ENCODE measurements at regions not wholly inside any gene's neighbourhood (a gene's known extent, or its start where the extent isn't known, plus 50 kb on each side); places are given as distances from the start of the nearest gene placed in this dataset.

DNA sequence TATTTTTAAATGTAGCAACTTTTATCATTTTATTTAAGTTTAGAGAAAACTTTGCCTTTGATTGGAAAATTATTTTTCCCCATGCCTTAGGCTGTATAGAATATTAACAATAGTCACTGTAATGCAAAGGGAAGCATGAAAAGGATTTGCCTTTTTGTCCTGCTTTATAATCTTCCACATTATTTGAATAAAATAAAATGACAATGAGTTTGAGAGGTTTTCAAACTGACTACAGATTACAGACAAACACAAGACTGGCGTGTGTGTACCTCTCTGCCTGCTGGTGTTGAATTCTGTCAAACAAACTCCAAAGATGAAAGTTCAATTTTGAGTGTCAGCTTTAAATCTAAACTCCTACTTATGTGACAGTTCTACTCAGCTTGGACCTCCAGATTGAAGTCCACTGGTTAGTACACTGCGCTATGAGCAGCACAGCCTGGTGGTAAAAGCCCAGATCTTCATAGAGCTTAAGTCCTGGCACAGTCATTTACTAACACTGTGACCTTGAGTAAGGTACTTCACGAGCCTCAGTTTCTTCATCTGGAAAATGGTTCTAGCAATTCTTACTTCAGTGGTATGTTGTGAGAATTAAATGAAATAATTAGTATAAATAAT, 98.3 kb upstream of the CPNE8 start:
- no peak overlapping the region for H3K27ac Mint-ChIP-seq
- H3K79me2 ChIP-seq (ENCODE audit: low read depth): no peaks in the 10 kb centered on the region
- no peak overlapping the region for H3K9ac ChIP-seq
- H3K4me3 ChIP-seq: no peak overlapping the region
- no peaks in the 10 kb centered on the region for H3K27me3 ChIP-seq
- H3K9me3 Mint-ChIP-seq: no peaks in the 10 kb centered on the region
- H3F3A ChIP-seq (ENCODE audit: low read depth): no peaks in the 10 kb centered on the region
- no peak overlapping the region for H3K4me2 ChIP-seq
- no peaks in the 10 kb centered on the region for H3K27me3 Mint-ChIP-seq (ENCODE audit: insufficient read depth, low read depth)
- H3K36me3 Mint-ChIP-seq: peaks cover 2% of the 10 kb centered on the region
- H4K20me1 ChIP-seq (ENCODE audit: low read depth): no peaks in the 10 kb centered on the region
- H3K4me1 Mint-ChIP-seq: peaks cover 16% of the 10 kb centered on the region
- H3K4me1 ChIP-seq: peaks cover 18% of the 10 kb centered on the region
- TF ChIP-seq EZH2 (IDR thresholded peaks at IDR 0.05): no peak
- TF ChIP-seq, protein P1, sequence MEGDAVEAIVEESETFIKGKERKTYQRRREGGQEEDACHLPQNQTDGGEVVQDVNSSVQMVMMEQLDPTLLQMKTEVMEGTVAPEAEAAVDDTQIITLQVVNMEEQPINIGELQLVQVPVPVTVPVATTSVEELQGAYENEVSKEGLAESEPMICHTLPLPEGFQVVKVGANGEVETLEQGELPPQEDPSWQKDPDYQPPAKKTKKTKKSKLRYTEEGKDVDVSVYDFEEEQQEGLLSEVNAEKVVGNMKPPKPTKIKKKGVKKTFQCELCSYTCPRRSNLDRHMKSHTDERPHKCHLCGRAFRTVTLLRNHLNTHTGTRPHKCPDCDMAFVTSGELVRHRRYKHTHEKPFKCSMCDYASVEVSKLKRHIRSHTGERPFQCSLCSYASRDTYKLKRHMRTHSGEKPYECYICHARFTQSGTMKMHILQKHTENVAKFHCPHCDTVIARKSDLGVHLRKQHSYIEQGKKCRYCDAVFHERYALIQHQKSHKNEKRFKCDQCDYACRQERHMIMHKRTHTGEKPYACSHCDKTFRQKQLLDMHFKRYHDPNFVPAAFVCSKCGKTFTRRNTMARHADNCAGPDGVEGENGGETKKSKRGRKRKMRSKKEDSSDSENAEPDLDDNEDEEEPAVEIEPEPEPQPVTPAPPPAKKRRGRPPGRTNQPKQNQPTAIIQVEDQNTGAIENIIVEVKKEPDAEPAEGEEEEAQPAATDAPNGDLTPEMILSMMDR (IDR thresholded peaks at IDR 0.05): no peak
- no peak for TF ChIP-seq EZH2phosphoT487 (IDR thresholded peaks at IDR 0.05)
- no peaks in the 10 kb centered on the region for H3K9me3 ChIP-seq (ENCODE audit: low read depth)
- H3K27ac ChIP-seq: no peak overlapping the region
- no peak for DNase-seq (ENCODE audit: low spot score)
- no peaks in the 10 kb centered on the region for H3K36me3 ChIP-seq
- H3K4me3 Mint-ChIP-seq: no peak overlapping the region
- no peak overlapping the region for H2AFZ ChIP-seq (replicated peaks)

DNA sequence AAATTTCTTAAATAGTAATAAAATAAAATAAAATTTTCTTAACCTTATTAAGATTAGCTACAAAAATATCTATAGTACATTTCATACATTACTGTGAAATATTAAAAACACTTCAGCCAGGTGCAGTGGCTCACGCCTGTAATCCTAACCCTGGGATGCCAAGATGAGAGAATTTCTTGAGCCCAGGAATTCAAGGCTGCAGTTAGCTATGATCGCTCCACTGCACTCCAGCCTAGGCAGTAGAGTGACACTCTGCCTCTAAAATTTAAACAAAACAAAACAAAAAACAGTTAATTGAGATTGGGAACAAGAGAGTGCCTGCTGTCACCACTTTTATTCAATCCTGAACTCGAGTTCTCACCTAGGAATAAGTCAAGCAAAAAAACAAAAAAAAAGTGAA, 95.0 kb upstream of the CPNE8 start:
- H3K4me2 ChIP-seq: no peak overlapping the region
- peaks cover 18% of the 10 kb centered on the region for H3K4me1 ChIP-seq
- H3K79me2 ChIP-seq (ENCODE audit: low read depth): no peaks in the 10 kb centered on the region
- no peak overlapping the region for H3K9ac ChIP-seq
- no peak overlapping the region for H2AFZ ChIP-seq (replicated peaks)
- H3K36me3 Mint-ChIP-seq: no peaks in the 10 kb centered on the region
- H3K27me3 ChIP-seq: no peaks in the 10 kb centered on the region
- DNase-seq (ENCODE audit: low spot score): peak; percentile 5
- no peaks in the 10 kb centered on the region for H3K9me3 ChIP-seq (ENCODE audit: low read depth)
- no peaks in the 10 kb centered on the region for H3K9me3 Mint-ChIP-seq
- TF ChIP-seq, protein P1 (IDR thresholded peaks at IDR 0.05): no peak
- TF ChIP-seq EZH2 (IDR thresholded peaks at IDR 0.05): no peak
- TF ChIP-seq EZH2phosphoT487 (IDR thresholded peaks at IDR 0.05): no peak
- no peaks in the 10 kb centered on the region for H3K27me3 Mint-ChIP-seq (ENCODE audit: insufficient read depth, low read depth)
- H3K36me3 ChIP-seq: no peaks in the 10 kb centered on the region
- H3K27ac Mint-ChIP-seq: no peak overlapping the region
- no peaks in the 10 kb centered on the region for H3F3A ChIP-seq (ENCODE audit: low read depth)
- peaks cover 16% of the 10 kb centered on the region for H3K4me1 Mint-ChIP-seq
- no peaks in the 10 kb centered on the region for H4K20me1 ChIP-seq (ENCODE audit: low read depth)
- H3K4me3 Mint-ChIP-seq: no peak overlapping the region
- H3K4me3 ChIP-seq: no peak overlapping the region
- no peak overlapping the region for H3K27ac ChIP-seq

DNA sequence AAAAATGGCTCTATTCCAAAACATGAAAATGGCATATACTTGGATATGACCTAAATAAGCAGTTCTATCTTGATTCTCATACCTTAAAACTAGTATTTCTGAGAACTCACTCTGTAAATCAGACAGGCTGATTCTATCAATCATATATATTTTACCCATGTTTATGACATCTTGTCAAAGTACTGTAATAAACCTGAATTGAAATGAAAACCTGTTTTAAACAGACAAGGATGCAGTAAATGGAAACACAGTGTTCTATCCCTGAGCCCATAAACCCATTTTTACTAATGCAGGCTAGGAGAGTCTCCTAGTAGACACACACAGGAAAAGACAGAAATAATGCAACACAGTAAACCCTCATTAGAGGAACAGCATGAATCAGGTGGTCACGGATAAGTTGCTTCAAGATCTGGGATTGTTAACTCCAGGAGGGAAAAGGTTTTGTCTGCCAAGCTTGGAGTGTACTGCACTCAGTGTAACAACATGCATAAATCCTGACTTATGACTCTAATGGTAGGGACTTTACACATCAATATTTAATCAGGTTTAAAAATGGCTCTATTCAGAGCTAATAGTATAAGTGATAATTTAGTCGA, 93.6 kb upstream of the CPNE8 start:
- H3K36me3 ChIP-seq: no peaks in the 10 kb centered on the region
- H3K4me3 ChIP-seq: no peak overlapping the region
- Mint-ChIP-seq H3K27ac (no peak overlapping the region), H3K4me1 (peaks cover 16% of the 10 kb centered on the region), H3K9me3 (no peaks in the 10 kb centered on the region), H3K4me3 (no peak overlapping the region), H3K36me3 (no peaks in the 10 kb centered on the region), H3K27me3 (ENCODE audit: insufficient read depth, low read depth) (no peaks in the 10 kb centered on the region)
- no peaks in the 10 kb centered on the region for H3K9me3 ChIP-seq (ENCODE audit: low read depth)
- no peaks in the 10 kb centered on the region for H4K20me1 ChIP-seq (ENCODE audit: low read depth)
- H3K4me2 ChIP-seq: no peak overlapping the region
- H3K9ac ChIP-seq: no peak overlapping the region
- peaks cover 22% of the 10 kb centered on the region for H3K4me1 ChIP-seq
- H2AFZ ChIP-seq (replicated peaks): no peak overlapping the region
- TF ChIP-seq EZH2 (IDR thresholded peaks at IDR 0.05) (no peak), EZH2phosphoT487 (IDR thresholded peaks at IDR 0.05) (no peak)
- TF ChIP-seq, protein P1 (IDR thresholded peaks at IDR 0.05): no peak
- no peaks in the 10 kb centered on the region for H3F3A ChIP-seq (ENCODE audit: low read depth)
- H3K27me3 ChIP-seq: no peaks in the 10 kb centered on the region
- no peaks in the 10 kb centered on the region for H3K79me2 ChIP-seq (ENCODE audit: low read depth)
- no peak overlapping the region for H3K27ac ChIP-seq
- DNase-seq (ENCODE audit: low spot score): peak; percentile 32
